Loucy (cell line): ENCODE measurements at regions not wholly inside any gene's neighbourhood (a gene's known extent, or its start where the extent isn't known, plus 50 kb on each side); places are given as distances from the start of the nearest gene placed in this dataset.
"Not testable (repeated sequence)": the region's sequence is repeated elsewhere in the genome, so short reads cannot be mapped to it uniquely, and the experiment has no call there.

Source experiments
- H2AFZ ChIP-seq: fragments of 200-600 bp; sonication (generic); 2 replicates; pipeline ENCODE4 v1.6.0; 2016; ENCODE audit warnings: antibody characterized with exemption, mild to moderate bottlenecking, low read length, moderate library complexity
- H3F3A ChIP-seq: fragments of 200-600 bp; 2 replicates; pipeline ENCODE4 v1.6.0; 2016; ENCODE audit warnings: antibody characterized with exemption, low read depth, mild to moderate bottlenecking
- H3K27me3 ChIP-seq: fragments of 200-600 bp; sonication (generic); 2 replicates; pipeline ENCODE4 v1.6.1; 2014; ENCODE audit warnings: low read length, mild to moderate bottlenecking; ENCODE audit not compliant: insufficient read depth, poor library complexity, severe bottlenecking
- H3K36me3 ChIP-seq: fragments of 200-600 bp; sonication (generic); 2 replicates; pipeline ENCODE4 v1.6.1; 2016; ENCODE audit warnings: low read length; ENCODE audit not compliant: insufficient read depth
- H3K4me1 ChIP-seq: fragments of 200-600 bp; sonication (generic); 2 replicates; pipeline ENCODE4 v1.5.1; 2014; ENCODE audit warnings: low read length, mild to moderate bottlenecking; ENCODE audit not compliant: insufficient read depth, poor library complexity, severe bottlenecking
- H3K4me2 ChIP-seq: fragments of 200-600 bp; sonication (generic); 2 replicates; pipeline ENCODE4 v1.6.0; 2014; ENCODE audit warnings: antibody characterized with exemption, low read length, low read depth, mild to moderate bottlenecking; ENCODE audit not compliant: poor library complexity, severe bottlenecking
- H3K4me3 ChIP-seq: fragments of 200-600 bp; sonication (generic); 2 replicates; pipeline ENCODE4 v1.5.1; 2014; ENCODE audit warnings: low read length, mild to moderate bottlenecking, mixed read lengths; ENCODE audit not compliant: poor library complexity, severe bottlenecking
- H3K79me2 ChIP-seq: fragments of 200-600 bp; sonication (generic); 2 replicates; pipeline ENCODE4 v1.6.1; 2014; ENCODE audit warnings: low read length; ENCODE audit not compliant: insufficient read depth
- H3K9ac ChIP-seq: fragments of 200-600 bp; sonication (generic); 2 replicates; pipeline ENCODE4 v1.6.0; 2014; ENCODE audit warnings: mild to moderate bottlenecking, low read depth, low read length, moderate library complexity; ENCODE audit not compliant: poor library complexity, severe bottlenecking
- H3K9me2 ChIP-seq: fragments of 200-600 bp; sonication (generic); replicated peaks from 2 replicates; pipeline ENCODE4 v1.6.1; 2016; ENCODE audit warnings: low read depth, low read length, mixed read lengths
- H3K9me3 ChIP-seq: fragments of 200-600 bp; sonication (generic); 2 replicates; pipeline ENCODE4 v1.6.1; 2014; ENCODE audit warnings: mild to moderate bottlenecking, antibody characterized with exemption, low read length, low read depth; ENCODE audit not compliant: insufficient read depth
- H4K20me1 ChIP-seq: fragments of 200-600 bp; sonication (generic); 2 replicates; pipeline ENCODE4 v1.6.0; 2014; ENCODE audit warnings: antibody characterized with exemption, low read length, mild to moderate bottlenecking; ENCODE audit not compliant: insufficient read depth, poor library complexity, severe bottlenecking
- EZH2phosphoT487 ChIP-seq: fragments of 200-600 bp; IDR thresholded peaks from 2 replicates; pipeline ENCODE4 v1.6.1; 2018; ENCODE audit warnings: antibody characterized with exemption, mild to moderate bottlenecking, moderate library complexity, borderline replicate concordance
- TF ChIP-seq, protein P1 (sequence below): fragments of 200-600 bp; sonication (generic); conservative IDR thresholded peaks from 2 replicates; pipeline ENCODE4 v1.5.1; 2014; ENCODE audit warnings: mild to moderate bottlenecking, antibody characterized with exemption, low read length

DNA sequence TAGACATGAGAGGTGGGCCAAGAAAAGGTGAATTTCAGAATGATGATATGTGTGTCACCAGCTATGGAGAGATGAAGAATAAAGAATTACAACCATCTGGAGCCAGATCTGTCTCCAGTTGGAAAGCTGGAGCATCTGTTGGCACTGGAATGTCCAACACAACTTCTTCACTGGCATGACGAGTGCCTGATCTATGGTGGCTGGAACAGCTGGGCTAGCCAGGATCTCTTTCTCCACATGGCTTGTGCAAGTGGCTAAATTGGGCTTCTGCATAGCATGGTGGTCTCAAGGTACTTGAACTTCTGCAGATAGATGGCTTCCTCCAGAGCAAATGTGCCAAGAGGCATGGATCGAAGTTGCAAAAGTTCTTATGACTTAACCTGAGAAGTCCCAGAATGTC, 256.1 kb upstream of the NCAM1 start:
- H3K9ac ChIP-seq: no peak overlapping the region
- H3K9me2 ChIP-seq: no peaks in the 10 kb centered on the region

DNA sequence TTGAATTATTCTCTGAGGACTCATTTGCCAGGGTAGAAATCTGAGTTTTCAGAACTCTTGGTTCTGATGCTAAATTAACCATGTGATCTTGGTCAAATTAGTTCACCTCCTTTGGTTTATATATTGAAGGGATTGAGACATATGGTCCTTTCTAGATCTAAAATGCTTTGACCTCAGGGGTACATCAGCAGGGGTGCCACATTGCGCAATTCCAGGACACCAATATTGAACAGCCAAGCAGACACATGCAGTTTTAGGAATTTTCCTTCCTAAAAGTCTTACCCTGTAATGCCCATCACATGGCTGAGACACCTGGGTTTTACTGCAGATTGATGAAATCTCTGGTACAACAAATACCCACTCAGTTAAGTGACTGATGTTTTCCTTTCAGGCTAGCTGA, 254.4 kb upstream of the NCAM1 start:
- H3K9me3 ChIP-seq: no peaks in the 10 kb centered on the region
- TF ChIP-seq, protein P1, sequence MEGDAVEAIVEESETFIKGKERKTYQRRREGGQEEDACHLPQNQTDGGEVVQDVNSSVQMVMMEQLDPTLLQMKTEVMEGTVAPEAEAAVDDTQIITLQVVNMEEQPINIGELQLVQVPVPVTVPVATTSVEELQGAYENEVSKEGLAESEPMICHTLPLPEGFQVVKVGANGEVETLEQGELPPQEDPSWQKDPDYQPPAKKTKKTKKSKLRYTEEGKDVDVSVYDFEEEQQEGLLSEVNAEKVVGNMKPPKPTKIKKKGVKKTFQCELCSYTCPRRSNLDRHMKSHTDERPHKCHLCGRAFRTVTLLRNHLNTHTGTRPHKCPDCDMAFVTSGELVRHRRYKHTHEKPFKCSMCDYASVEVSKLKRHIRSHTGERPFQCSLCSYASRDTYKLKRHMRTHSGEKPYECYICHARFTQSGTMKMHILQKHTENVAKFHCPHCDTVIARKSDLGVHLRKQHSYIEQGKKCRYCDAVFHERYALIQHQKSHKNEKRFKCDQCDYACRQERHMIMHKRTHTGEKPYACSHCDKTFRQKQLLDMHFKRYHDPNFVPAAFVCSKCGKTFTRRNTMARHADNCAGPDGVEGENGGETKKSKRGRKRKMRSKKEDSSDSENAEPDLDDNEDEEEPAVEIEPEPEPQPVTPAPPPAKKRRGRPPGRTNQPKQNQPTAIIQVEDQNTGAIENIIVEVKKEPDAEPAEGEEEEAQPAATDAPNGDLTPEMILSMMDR: no peak
- TF ChIP-seq EZH2phosphoT487: no peak
- no peak overlapping the region for H3K4me3 ChIP-seq
- H3K4me2 ChIP-seq: no peak overlapping the region
- H3K4me1 ChIP-seq: no peaks in the 10 kb centered on the region
- H3K9ac ChIP-seq: no peak overlapping the region
- H3K36me3 ChIP-seq: no peaks in the 10 kb centered on the region
- H3K27me3 ChIP-seq: no peaks in the 10 kb centered on the region
- no peaks in the 10 kb centered on the region for H4K20me1 ChIP-seq
- H3K79me2 ChIP-seq: no peaks in the 10 kb centered on the region
- no peaks in the 10 kb centered on the region for H3F3A ChIP-seq
- no peaks in the 10 kb centered on the region for H3K9me2 ChIP-seq
- no peak overlapping the region for H2AFZ ChIP-seq

More for the DNA sequence above, 256.1 kb upstream of the NCAM1 start:
- Histone ChIP-seq H3K36me3 (no peaks in the 10 kb centered on the region), H3K4me1 (no peaks in the 10 kb centered on the region), H3K4me2 (no peak overlapping the region), H3K27me3 (no peaks in the 10 kb centered on the region), H4K20me1 (no peaks in the 10 kb centered on the region), H3K9me3 (no peaks in the 10 kb centered on the region), H3F3A (no peaks in the 10 kb centered on the region), H2AFZ (no peak overlapping the region), H3K79me2 (no peaks in the 10 kb centered on the region), H3K4me3 (no peak overlapping the region)
- TF ChIP-seq EZH2phosphoT487: no peak
- TF ChIP-seq, protein P1: no peak

DNA sequence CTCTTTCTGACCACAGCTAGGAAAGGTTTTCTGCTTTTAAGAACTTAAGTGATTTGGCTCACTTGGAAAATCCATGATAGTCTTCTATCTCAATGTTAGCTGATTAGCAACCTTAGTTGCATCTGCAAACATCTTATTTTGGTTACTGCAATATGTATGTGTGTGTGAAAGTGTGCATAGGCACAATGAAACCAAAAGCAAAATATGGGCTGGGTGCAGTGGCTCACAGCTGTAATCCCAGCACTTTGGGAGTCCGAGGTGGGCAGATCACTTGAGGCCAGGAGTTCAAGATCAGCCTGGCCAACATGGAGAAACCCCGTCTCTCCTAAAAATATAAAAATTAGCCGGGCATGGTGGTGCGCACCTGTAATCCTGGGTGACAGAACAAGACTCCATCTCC, 246.9 kb upstream of the NCAM1 start:
- H3K36me3 ChIP-seq, H3K4me3 ChIP-seq, H2AFZ ChIP-seq, H3F3A ChIP-seq, H3K9ac ChIP-seq, H3K27me3 ChIP-seq, H3K9me3 ChIP-seq, H3K4me1 ChIP-seq, H3K9me2 ChIP-seq, H4K20me1 ChIP-seq, H3K4me2 ChIP-seq, H3K79me2 ChIP-seq: not testable (repeated sequence)

DNA sequence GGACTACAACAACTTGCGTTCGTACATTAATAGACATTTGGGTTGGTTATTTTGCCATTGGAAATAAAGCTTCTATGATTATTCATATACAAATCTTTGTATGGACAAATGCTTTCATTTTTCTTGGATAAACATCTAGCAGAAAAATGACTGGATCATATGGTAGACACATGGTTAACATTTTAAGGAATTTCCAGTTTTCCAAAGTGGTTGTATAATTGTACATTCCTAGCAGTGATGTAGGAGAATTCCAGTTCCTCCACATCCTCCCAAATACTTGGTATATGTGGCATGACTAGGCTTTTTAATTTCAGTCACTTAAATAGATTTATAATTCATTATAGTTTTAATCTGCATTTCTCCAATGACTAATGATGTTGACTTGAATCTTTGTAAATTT, 246.2 kb upstream of the NCAM1 start:
- TF ChIP-seq, protein P1: no peak
- TF ChIP-seq EZH2phosphoT487: no peak

More for the DNA sequence above, 246.2 kb upstream of the NCAM1 start:
- Histone ChIP-seq H3K4me3 (no peak overlapping the region), H2AFZ (no peak overlapping the region), H3K79me2 (no peaks in the 10 kb centered on the region), H4K20me1 (no peaks in the 10 kb centered on the region), H3K9me2 (no peaks in the 10 kb centered on the region), H3K27me3 (no peaks in the 10 kb centered on the region), H3K9ac (no peak overlapping the region), H3K4me1 (no peaks in the 10 kb centered on the region), H3K4me2 (no peak overlapping the region), H3K9me3 (no peaks in the 10 kb centered on the region), H3K36me3 (no peaks in the 10 kb centered on the region), H3F3A (no peaks in the 10 kb centered on the region)
